ENCODE measurements at regions not wholly inside any gene's neighbourhood (a gene's known extent, or its start where the extent isn't known, plus 50 kb on each side); places are given as distances from the start of the nearest gene placed in this dataset.

DNA sequence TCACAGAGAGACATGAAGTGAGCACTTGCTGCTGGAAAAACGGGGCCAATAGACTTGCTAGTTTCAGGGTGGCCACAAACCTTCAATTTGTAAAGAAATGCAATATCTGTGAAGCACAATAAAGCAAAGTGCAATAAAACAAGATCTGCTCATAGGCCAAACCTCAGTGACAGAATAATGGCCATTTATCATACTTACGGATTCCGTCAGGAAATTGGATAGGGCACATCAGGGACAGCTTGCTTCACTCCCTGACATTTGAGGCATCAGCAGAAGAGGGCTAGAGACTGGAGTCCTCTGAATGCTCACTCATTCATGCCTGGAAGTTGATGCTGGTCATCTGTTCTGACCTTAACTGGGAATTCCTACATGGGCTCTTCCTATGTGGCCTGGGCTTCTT lies 165.5 kb upstream of the OPRM1 start:
- TF ChIP-seq POLR2AphosphoS5 (IDR thresholded peaks at IDR 0.05; ENCODE audit: low read depth, low read length) (no peak), TAF1 (IDR thresholded peaks at IDR 0.05; ENCODE audit: borderline replicate concordance, insufficient read depth, low read length) (no peak), REST (IDR thresholded peaks at IDR 0.05; ENCODE audit: insufficient read depth in 1 of 2, low read depth in 2 of 2, low read length in 2 of 2) (no peak), SIN3A (IDR thresholded peaks at IDR 0.05; ENCODE audit: borderline replicate concordance, insufficient read depth, low read length) (no peak)

Data from PFSK-1 (cell line).